ENCODE measurements at regions not wholly inside any gene's neighbourhood (a gene's known extent, or its start where the extent isn't known, plus 50 kb on each side); places are given as distances from the start of the nearest gene placed in this dataset.
"Not testable (repeated sequence)": the region's sequence is repeated elsewhere in the genome, so short reads cannot be mapped to it uniquely, and the experiment has no call there.

- H3K27ac Mint-ChIP-seq; H3K4me3 Mint-ChIP-seq; H3K9me3 Mint-ChIP-seq (ENCODE audit: low read depth); H3K27me3 Mint-ChIP-seq; H3K36me3 Mint-ChIP-seq; H3K4me1 Mint-ChIP-seq (ENCODE audit: low read depth): not testable (repeated sequence)
These were observed 78.8 kb upstream of the ARMCX2 start for GRCh38 chrX:101738411-101738810.

DNA sequence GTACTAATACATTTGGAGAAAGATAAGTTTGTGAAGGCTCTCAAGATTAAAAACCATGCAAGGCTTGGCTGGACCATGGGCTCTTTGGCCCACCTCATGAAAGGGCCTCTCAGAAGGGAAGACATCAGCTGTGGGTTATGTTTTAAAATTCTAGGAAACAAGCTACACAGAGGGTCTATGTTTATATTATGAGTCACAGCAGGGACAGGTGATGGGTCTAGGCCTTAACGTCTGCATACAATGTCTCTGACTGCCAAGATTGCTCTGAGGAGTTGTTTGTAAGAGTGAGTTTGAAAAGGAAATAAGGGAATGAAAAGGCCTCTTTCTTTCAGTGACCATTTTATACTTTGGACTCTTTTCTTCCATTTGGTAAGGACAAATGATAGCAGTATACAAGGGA, 77.0 kb upstream of the ARMCX2 start:
- Mint-ChIP-seq H3K27me3 (no peaks in the 10 kb centered on the region), H3K4me3 (no peak overlapping the region), H3K9me3 (ENCODE audit: low read depth) (no peaks in the 10 kb centered on the region), H3K4me1 (ENCODE audit: low read depth) (no peaks in the 10 kb centered on the region), H3K27ac (no peak overlapping the region), H3K36me3 (no peaks in the 10 kb centered on the region)

DNA sequence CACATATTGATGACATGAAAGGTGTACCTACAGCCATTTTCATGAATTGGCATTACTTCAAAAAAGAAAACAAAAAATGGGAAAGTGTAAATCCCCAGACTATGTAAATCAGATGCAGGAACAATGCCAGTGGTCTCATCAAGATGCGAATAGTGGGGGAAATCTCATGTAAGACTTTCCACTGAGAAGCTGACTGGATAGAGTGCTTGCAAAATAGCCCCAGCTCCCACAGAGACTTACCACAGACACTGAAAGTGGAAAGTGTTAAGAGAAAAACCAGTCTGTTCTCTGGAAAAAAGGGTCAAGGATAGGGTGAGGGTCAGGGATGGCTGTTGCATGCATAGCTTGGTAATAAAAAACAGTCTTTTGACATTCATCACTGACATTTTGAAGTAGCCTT, 73.2 kb upstream of the ARMCX2 start:
- Mint-ChIP-seq H3K4me3 (no peak overlapping the region), H3K36me3 (no peaks in the 10 kb centered on the region), H3K9me3 (ENCODE audit: low read depth) (no peaks in the 10 kb centered on the region), H3K27me3 (no peaks in the 10 kb centered on the region), H3K4me1 (ENCODE audit: low read depth) (no peaks in the 10 kb centered on the region), H3K27ac (no peak overlapping the region)

- H3K4me3 Mint-ChIP-seq: no peak overlapping the region
- H3K9me3 Mint-ChIP-seq (ENCODE audit: low read depth): no peaks in the 10 kb centered on the region
- no peaks in the 10 kb centered on the region for H3K36me3 Mint-ChIP-seq
These were observed 70.3 kb upstream of the ARMCX2 start for GRCh38 chrX:101729986-101730385.

More at GRCh38 chrX:101729986-101730385, 70.3 kb upstream of the ARMCX2 start:
- Mint-ChIP-seq H3K27ac (no peak overlapping the region), H3K27me3 (peaks cover 3% of the 10 kb centered on the region), H3K4me1 (ENCODE audit: low read depth) (no peaks in the 10 kb centered on the region)
